ENCODE measurements at regions not wholly inside any gene's neighbourhood (a gene's known extent, or its start where the extent isn't known, plus 50 kb on each side); places are given as distances from the start of the nearest gene placed in this dataset.
"Not testable (repeated sequence)": the region's sequence is repeated elsewhere in the genome, so short reads cannot be mapped to it uniquely, and the experiment has no call there.

DNA sequence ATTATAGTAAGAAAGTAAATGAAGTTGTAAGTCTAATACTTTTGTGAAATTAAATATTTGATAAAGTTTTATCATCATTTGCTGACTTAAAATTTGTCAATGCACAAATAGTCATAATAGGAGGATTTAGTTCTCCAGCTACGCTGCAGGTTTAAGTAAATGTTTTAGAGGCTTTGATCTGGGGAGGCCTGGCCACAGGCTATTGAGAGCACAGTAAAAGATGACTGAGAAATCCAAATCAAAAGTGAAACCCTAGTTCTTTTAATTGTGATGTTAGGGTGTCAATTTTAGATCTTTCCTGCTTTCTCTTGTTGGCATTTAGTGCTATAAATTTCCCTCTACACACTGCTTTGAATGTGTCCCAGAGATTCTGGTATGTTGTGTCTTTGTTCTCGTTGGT lies 694.3 kb upstream of the ZNF385D start:
- TF ChIP-seq ZNF792 (tag by site-specific recombination; IDR thresholded peaks at IDR 0.05); ZBTB7A (tag by site-specific recombination; IDR thresholded peaks at IDR 0.05; ENCODE audit: low read depth); KLF10 (tag by site-specific recombination; IDR thresholded peaks at IDR 0.05); ZNF24 (tag by site-specific recombination; IDR thresholded peaks at IDR 0.05); ZNF157 (tag by site-specific recombination; IDR thresholded peaks at IDR 0.05): not testable (repeated sequence)
- TF ChIP-seq, protein P1, sequence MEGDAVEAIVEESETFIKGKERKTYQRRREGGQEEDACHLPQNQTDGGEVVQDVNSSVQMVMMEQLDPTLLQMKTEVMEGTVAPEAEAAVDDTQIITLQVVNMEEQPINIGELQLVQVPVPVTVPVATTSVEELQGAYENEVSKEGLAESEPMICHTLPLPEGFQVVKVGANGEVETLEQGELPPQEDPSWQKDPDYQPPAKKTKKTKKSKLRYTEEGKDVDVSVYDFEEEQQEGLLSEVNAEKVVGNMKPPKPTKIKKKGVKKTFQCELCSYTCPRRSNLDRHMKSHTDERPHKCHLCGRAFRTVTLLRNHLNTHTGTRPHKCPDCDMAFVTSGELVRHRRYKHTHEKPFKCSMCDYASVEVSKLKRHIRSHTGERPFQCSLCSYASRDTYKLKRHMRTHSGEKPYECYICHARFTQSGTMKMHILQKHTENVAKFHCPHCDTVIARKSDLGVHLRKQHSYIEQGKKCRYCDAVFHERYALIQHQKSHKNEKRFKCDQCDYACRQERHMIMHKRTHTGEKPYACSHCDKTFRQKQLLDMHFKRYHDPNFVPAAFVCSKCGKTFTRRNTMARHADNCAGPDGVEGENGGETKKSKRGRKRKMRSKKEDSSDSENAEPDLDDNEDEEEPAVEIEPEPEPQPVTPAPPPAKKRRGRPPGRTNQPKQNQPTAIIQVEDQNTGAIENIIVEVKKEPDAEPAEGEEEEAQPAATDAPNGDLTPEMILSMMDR (tag by site-specific recombination; IDR thresholded peaks at IDR 0.05): not testable (repeated sequence)
- TF ChIP-seq, protein P2, sequence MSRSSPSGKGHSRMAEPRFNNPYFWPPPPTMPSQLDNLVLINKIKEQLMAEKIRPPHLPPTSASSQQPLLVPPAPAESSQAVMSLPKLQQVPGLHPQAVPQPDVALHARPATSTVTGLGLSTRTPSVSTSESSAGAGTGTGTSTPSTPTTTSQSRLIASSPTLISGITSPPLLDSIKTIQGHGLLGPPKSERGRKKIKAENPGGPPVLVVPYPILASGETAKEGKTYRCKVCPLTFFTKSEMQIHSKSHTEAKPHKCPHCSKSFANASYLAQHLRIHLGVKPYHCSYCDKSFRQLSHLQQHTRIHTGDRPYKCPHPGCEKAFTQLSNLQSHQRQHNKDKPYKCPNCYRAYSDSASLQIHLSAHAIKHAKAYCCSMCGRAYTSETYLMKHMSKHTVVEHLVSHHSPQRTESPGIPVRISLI (tag by site-specific recombination; IDR thresholded peaks at IDR 0.05): not testable (repeated sequence)
- TF ChIP-seq, protein P3, sequence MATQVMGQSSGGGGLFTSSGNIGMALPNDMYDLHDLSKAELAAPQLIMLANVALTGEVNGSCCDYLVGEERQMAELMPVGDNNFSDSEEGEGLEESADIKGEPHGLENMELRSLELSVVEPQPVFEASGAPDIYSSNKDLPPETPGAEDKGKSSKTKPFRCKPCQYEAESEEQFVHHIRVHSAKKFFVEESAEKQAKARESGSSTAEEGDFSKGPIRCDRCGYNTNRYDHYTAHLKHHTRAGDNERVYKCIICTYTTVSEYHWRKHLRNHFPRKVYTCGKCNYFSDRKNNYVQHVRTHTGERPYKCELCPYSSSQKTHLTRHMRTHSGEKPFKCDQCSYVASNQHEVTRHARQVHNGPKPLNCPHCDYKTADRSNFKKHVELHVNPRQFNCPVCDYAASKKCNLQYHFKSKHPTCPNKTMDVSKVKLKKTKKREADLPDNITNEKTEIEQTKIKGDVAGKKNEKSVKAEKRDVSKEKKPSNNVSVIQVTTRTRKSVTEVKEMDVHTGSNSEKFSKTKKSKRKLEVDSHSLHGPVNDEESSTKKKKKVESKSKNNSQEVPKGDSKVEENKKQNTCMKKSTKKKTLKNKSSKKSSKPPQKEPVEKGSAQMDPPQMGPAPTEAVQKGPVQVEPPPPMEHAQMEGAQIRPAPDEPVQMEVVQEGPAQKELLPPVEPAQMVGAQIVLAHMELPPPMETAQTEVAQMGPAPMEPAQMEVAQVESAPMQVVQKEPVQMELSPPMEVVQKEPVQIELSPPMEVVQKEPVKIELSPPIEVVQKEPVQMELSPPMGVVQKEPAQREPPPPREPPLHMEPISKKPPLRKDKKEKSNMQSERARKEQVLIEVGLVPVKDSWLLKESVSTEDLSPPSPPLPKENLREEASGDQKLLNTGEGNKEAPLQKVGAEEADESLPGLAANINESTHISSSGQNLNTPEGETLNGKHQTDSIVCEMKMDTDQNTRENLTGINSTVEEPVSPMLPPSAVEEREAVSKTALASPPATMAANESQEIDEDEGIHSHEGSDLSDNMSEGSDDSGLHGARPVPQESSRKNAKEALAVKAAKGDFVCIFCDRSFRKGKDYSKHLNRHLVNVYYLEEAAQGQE (tag by site-specific recombination; IDR thresholded peaks at IDR 0.05): not testable (repeated sequence)

Data from HEK293 (cell line).